ENCODE measurements at regions not wholly inside any gene's neighbourhood (a gene's known extent, or its start where the extent isn't known, plus 50 kb on each side); places are given as distances from the start of the nearest gene placed in this dataset.

DNA sequence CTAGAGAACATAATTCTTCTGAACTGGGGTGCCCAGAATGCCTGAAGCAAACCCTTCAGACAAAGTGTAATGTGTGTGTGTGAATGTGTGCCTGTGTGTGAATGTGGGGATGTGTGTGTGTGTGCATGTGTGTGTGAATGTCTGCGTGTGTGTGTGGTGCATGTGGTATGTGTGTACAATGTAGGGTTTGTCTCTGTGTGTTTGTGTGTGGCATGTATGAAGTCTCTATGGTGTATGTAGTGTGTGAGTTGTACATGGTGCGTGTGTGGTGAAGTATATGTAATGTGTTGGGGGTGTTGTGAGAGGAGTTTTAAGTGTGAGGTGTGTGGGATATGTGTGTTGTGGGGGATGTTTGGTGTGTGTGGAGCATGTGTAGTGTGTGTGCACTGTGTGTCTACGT lies 129.3 kb upstream of the SOX11 start:
- H3K27ac ChIP-seq (replicated peaks; ENCODE audit: low read length) = no peak overlapping the region
- H2BK5ac ChIP-seq (ENCODE audit: low read length) = no peak overlapping the region
- no peaks in the 10 kb centered on the region for H3K79me1 ChIP-seq (ENCODE audit: low read depth, low read length)
- 100% methylated on average over 1 of the region's 3 CpGs; no CpG with 5 or more reads in 1 of the 2 donors for WGBS, 2 donors (ENCODE audit: extremely low coverage in 2 of 2, insufficient read length in 2 of 2, insufficient replicate concordance in 1 of 2)
- peaks cover 0 to 2% of the 10 kb centered on the region in 2 donors for H3K9me3 ChIP-seq (replicated peaks in 1 of 2; ENCODE audit: control insufficient read depth in 2 of 2, insufficient read depth in 1 of 2, low read depth in 1 of 2, low read length in 2 of 2)
- no peak overlapping the region for H3K9ac ChIP-seq (ENCODE audit: low read depth, low read length, poor library complexity)
- peaks cover 0 to 1% of the 10 kb centered on the region in 2 donors for H3K4me1 ChIP-seq (ENCODE audit: control insufficient read depth in 2 of 2, insufficient read depth in 1 of 2, low read depth in 1 of 2, low read length in 2 of 2)
- peak overlapping the region in 1 of 2 donors; percentile 42 for H3K4me3 ChIP-seq (ENCODE audit: low read length in 2 of 2)
- DNase-seq (ENCODE audit: low spot score) = no peak
- H2BK12ac ChIP-seq (ENCODE audit: low read length) = no peak overlapping the region
- H2BK120ac ChIP-seq (ENCODE audit: low read depth, low read length) = no peak overlapping the region
- no peak overlapping the region for H2BK15ac ChIP-seq (ENCODE audit: low read length)
- no peak overlapping the region for H4K8ac ChIP-seq (ENCODE audit: low read depth, low read length)
- peak overlapping the region; percentile 22 for H3K18ac ChIP-seq (ENCODE audit: low read length)
- no peak overlapping the region for H3K23ac ChIP-seq (ENCODE audit: low read depth, low read length, poor library complexity)
- H3K27me3 ChIP-seq (ENCODE audit: control insufficient read depth in 3 of 3, insufficient read depth in 3 of 3, low read depth in 1 of 3, low read length in 3 of 3) = no peaks in the 10 kb centered on the region
- no peak overlapping the region for H3K4me2 ChIP-seq (ENCODE audit: insufficient read depth, low read length, poor library complexity, severe bottlenecking)
- H3K36me3 ChIP-seq (replicated peaks in 1 of 2; ENCODE audit: control insufficient read depth in 2 of 2, insufficient read depth in 2 of 2, low read length in 2 of 2) = no peaks in the 10 kb centered on the region
- H4K91ac ChIP-seq (ENCODE audit: low read depth, low read length, poor library complexity) = no peak overlapping the region
- H2AK5ac ChIP-seq (ENCODE audit: low read depth, low read length) = no peak overlapping the region
- no peak overlapping the region for H2AFZ ChIP-seq (ENCODE audit: low read length)
- no peak overlapping the region for H3K14ac ChIP-seq (ENCODE audit: low read length)
- no peak overlapping the region for H3K4ac ChIP-seq (ENCODE audit: low read length)

DNA sequence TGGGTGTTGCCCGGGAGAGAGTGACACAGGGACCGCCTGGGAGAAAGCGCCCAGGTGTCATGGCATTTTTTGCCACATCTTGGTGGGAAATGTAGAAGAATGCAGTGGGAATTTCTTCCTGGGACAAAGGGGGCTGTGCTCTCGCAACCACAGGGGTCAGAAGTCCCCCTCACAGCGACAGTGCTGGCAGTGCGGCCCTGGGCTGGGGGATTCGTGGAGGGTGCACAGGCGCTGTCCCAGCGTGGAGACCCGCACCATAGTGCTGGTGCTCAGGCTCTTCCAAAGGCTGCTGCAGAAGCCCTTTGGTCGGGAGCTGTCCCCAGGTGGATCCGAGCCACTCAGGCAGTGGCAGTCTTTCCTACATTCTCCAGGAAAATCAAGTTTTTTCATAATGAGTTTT lies 128.8 kb upstream of the SOX11 start:
- Histone ChIP-seq H3K18ac (ENCODE audit: low read length) (peak overlapping the region; percentile 35), H2BK120ac (ENCODE audit: low read depth, low read length) (no peak overlapping the region), H3K27ac (replicated peaks; ENCODE audit: low read length) (no peak overlapping the region), H3K9me3 (replicated peaks in 1 of 2; ENCODE audit: control insufficient read depth in 2 of 2, insufficient read depth in 1 of 2, low read depth in 1 of 2, low read length in 2 of 2) (peaks cover 0 to 2% of the 10 kb centered on the region in 2 donors), H3K79me1 (ENCODE audit: low read depth, low read length) (no peaks in the 10 kb centered on the region), H3K14ac (ENCODE audit: low read length) (no peak overlapping the region), H3K36me3 (replicated peaks in 1 of 2; ENCODE audit: control insufficient read depth in 2 of 2, insufficient read depth in 2 of 2, low read length in 2 of 2) (no peaks in the 10 kb centered on the region), H2BK15ac (ENCODE audit: low read length) (no peak overlapping the region), H3K4me2 (ENCODE audit: insufficient read depth, low read length, poor library complexity, severe bottlenecking) (no peak overlapping the region), H3K27me3 (ENCODE audit: control insufficient read depth in 3 of 3, insufficient read depth in 3 of 3, low read depth in 1 of 3, low read length in 3 of 3) (no peaks in the 10 kb centered on the region), H2AK5ac (ENCODE audit: low read depth, low read length) (no peak overlapping the region), H4K8ac (ENCODE audit: low read depth, low read length) (no peak overlapping the region), H2AFZ (ENCODE audit: low read length) (no peak overlapping the region), H3K4ac (ENCODE audit: low read length) (no peak overlapping the region), H3K4me3 (ENCODE audit: low read length in 2 of 2) (peak overlapping the region in 1 of 2 donors; percentile 42), H3K4me1 (ENCODE audit: control insufficient read depth in 2 of 2, insufficient read depth in 1 of 2, low read depth in 1 of 2, low read length in 2 of 2) (peaks cover 0 to 1% of the 10 kb centered on the region in 2 donors), H2BK5ac (ENCODE audit: low read length) (no peak overlapping the region), H3K23ac (ENCODE audit: low read depth, low read length, poor library complexity) (no peak overlapping the region), H3K9ac (ENCODE audit: low read depth, low read length, poor library complexity) (no peak overlapping the region), H4K91ac (ENCODE audit: low read depth, low read length, poor library complexity) (no peak overlapping the region), H2BK12ac (ENCODE audit: low read length) (no peak overlapping the region)
- no CpG with 5 or more reads among the region's 12 CpGs for WGBS, 2 donors (ENCODE audit: extremely low coverage in 2 of 2, insufficient read length in 2 of 2, insufficient replicate concordance in 1 of 2)
- no peak for DNase-seq (ENCODE audit: low spot score)

DNA sequence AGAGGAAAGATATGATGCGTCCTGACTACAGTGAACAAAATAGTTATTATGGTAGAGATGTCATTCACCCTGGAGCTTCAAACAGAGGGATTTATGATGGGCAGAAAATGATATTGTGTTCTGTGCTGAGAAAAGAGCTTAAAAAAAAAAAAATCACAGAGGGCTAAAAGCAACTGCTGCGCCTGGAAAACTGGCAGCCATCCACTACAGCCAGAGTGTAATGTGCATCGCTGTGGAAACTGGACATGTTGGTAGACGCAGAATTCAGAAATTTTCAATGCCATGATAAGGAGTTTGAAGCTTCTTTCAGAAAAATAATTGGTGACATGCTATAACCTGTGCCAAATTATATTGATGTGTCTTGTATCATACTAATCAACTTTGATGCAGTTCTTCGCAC lies 122.9 kb upstream of the SOX11 start:
- Histone ChIP-seq H3K4me1 (ENCODE audit: control insufficient read depth in 2 of 2, insufficient read depth in 1 of 2, low read depth in 1 of 2, low read length in 2 of 2) (peaks cover 0 to 1% of the 10 kb centered on the region in 2 donors), H3K4ac (ENCODE audit: low read length) (no peak overlapping the region), H4K8ac (ENCODE audit: low read depth, low read length) (no peak overlapping the region), H2BK120ac (ENCODE audit: low read depth, low read length) (no peak overlapping the region), H3K27ac (replicated peaks; ENCODE audit: low read length) (no peak overlapping the region), H3K9me3 (replicated peaks in 1 of 2; ENCODE audit: control insufficient read depth in 2 of 2, insufficient read depth in 1 of 2, low read depth in 1 of 2, low read length in 2 of 2) (no peaks in the 10 kb centered on the region), H3K23ac (ENCODE audit: low read depth, low read length, poor library complexity) (no peak overlapping the region), H3K79me1 (ENCODE audit: low read depth, low read length) (no peaks in the 10 kb centered on the region), H3K9ac (ENCODE audit: low read depth, low read length, poor library complexity) (no peak overlapping the region), H3K4me2 (ENCODE audit: insufficient read depth, low read length, poor library complexity, severe bottlenecking) (no peak overlapping the region), H2AFZ (ENCODE audit: low read length) (no peak overlapping the region), H2BK15ac (ENCODE audit: low read length) (no peak overlapping the region), H2BK5ac (ENCODE audit: low read length) (no peak overlapping the region), H2BK12ac (ENCODE audit: low read length) (no peak overlapping the region), H3K27me3 (ENCODE audit: control insufficient read depth in 3 of 3, insufficient read depth in 3 of 3, low read depth in 1 of 3, low read length in 3 of 3) (no peaks in the 10 kb centered on the region), H3K18ac (ENCODE audit: low read length) (no peak overlapping the region), H3K14ac (ENCODE audit: low read length) (no peak overlapping the region), H3K4me3 (ENCODE audit: low read length in 2 of 2) (no peak overlapping the region), H2AK5ac (ENCODE audit: low read depth, low read length) (no peak overlapping the region), H4K91ac (ENCODE audit: low read depth, low read length, poor library complexity) (no peak overlapping the region), H3K36me3 (replicated peaks in 1 of 2; ENCODE audit: control insufficient read depth in 2 of 2, insufficient read depth in 2 of 2, low read length in 2 of 2) (no peaks in the 10 kb centered on the region)
- no peak for DNase-seq (ENCODE audit: low spot score)
- no CpG with 5 or more reads among the region's 5 CpGs for WGBS, 2 donors (ENCODE audit: extremely low coverage in 2 of 2, insufficient read length in 2 of 2, insufficient replicate concordance in 1 of 2)

DNA sequence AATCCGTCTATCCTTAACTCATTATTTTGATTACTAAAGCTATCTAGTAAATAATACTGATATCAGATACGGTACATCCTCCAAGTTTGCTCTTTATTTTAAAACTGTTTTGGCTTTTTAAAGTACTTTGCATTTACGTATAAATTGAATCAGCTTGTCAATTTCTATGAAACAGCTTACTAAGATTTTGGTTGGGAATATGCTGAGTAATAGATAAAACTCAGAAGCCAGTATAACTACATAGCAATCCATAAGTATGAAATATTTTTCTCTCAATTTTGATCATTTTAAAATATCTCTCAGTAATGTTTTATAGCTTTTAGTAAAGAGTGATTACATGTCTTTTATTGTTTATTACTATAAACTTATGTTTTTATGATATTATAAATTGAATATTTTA lies 116.2 kb upstream of the SOX11 start:
- H3K9ac ChIP-seq (ENCODE audit: low read depth, low read length, poor library complexity) = no peak overlapping the region
- no peak overlapping the region for H3K27ac ChIP-seq (replicated peaks; ENCODE audit: low read length)
- no peak overlapping the region for H2BK15ac ChIP-seq (ENCODE audit: low read length)
- H3K4me3 ChIP-seq (ENCODE audit: low read length in 2 of 2) = no peak overlapping the region
- no peak overlapping the region for H4K91ac ChIP-seq (ENCODE audit: low read depth, low read length, poor library complexity)
- no peak for DNase-seq (ENCODE audit: low spot score)
- H3K9me3 ChIP-seq (replicated peaks in 1 of 2; ENCODE audit: control insufficient read depth in 2 of 2, insufficient read depth in 1 of 2, low read depth in 1 of 2, low read length in 2 of 2) = peaks cover 0 to 8% of the 10 kb centered on the region in 2 donors
- H2AK5ac ChIP-seq (ENCODE audit: low read depth, low read length) = no peak overlapping the region
- no peaks in the 10 kb centered on the region for H3K4me1 ChIP-seq (ENCODE audit: control insufficient read depth in 2 of 2, insufficient read depth in 1 of 2, low read depth in 1 of 2, low read length in 2 of 2)
- no peak overlapping the region for H3K4me2 ChIP-seq (ENCODE audit: insufficient read depth, low read length, poor library complexity, severe bottlenecking)
- no peak overlapping the region for H4K8ac ChIP-seq (ENCODE audit: low read depth, low read length)
- no peak overlapping the region for H3K23ac ChIP-seq (ENCODE audit: low read depth, low read length, poor library complexity)
- H2BK12ac ChIP-seq (ENCODE audit: low read length) = no peak overlapping the region
- H3K27me3 ChIP-seq (ENCODE audit: control insufficient read depth in 3 of 3, insufficient read depth in 3 of 3, low read depth in 1 of 3, low read length in 3 of 3) = no peaks in the 10 kb centered on the region
- H2BK120ac ChIP-seq (ENCODE audit: low read depth, low read length) = no peak overlapping the region
- no peak overlapping the region for H3K4ac ChIP-seq (ENCODE audit: low read length)
- H3K79me1 ChIP-seq (ENCODE audit: low read depth, low read length) = no peaks in the 10 kb centered on the region
- H2BK5ac ChIP-seq (ENCODE audit: low read length) = no peak overlapping the region
- H3K18ac ChIP-seq (ENCODE audit: low read length) = no peak overlapping the region
- H3K36me3 ChIP-seq (replicated peaks in 1 of 2; ENCODE audit: control insufficient read depth in 2 of 2, insufficient read depth in 2 of 2, low read length in 2 of 2) = no peaks in the 10 kb centered on the region
- H3K14ac ChIP-seq (ENCODE audit: low read length) = no peak overlapping the region
- H2AFZ ChIP-seq (ENCODE audit: low read length) = no peak overlapping the region
- WGBS, 2 donors (ENCODE audit: extremely low coverage in 2 of 2, insufficient read length in 2 of 2, insufficient replicate concordance in 1 of 2) = no CpG with 5 or more reads among the region's 3 CpGs
